ENCODE measurements at regions not wholly inside any gene's neighbourhood (a gene's known extent, or its start where the extent isn't known, plus 50 kb on each side); places are given as distances from the start of the nearest gene placed in this dataset.

DNA sequence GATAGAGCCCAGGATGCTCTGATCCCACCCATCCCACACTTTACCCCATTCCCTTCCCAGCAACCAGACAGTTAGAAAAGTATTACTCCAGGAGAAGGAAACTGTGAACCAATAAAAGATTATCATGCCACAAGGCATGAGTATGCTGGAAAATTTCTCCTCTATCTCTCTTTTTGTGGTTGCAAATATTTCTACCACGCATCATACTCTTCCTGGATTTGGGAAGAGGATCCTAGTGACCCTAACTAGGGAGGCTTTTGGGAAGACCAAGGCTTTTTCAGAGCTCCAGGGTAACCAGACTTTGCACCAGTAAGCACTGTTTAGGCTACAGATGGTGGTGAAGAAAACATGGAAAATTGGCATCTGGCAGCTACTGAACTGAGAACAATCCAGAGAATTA, 257.6 kb upstream of the CLNK start:
- DNase-seq (ENCODE audit: low read depth): no peak
- no peak overlapping the region for H3K4me3 ChIP-seq (ENCODE audit: low read depth, low read length)
- TF ChIP-seq, protein P1, sequence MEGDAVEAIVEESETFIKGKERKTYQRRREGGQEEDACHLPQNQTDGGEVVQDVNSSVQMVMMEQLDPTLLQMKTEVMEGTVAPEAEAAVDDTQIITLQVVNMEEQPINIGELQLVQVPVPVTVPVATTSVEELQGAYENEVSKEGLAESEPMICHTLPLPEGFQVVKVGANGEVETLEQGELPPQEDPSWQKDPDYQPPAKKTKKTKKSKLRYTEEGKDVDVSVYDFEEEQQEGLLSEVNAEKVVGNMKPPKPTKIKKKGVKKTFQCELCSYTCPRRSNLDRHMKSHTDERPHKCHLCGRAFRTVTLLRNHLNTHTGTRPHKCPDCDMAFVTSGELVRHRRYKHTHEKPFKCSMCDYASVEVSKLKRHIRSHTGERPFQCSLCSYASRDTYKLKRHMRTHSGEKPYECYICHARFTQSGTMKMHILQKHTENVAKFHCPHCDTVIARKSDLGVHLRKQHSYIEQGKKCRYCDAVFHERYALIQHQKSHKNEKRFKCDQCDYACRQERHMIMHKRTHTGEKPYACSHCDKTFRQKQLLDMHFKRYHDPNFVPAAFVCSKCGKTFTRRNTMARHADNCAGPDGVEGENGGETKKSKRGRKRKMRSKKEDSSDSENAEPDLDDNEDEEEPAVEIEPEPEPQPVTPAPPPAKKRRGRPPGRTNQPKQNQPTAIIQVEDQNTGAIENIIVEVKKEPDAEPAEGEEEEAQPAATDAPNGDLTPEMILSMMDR (IDR thresholded peaks at IDR 0.05; ENCODE audit: insufficient read depth, low read depth, low read length, missing control alignments): no peak

DNA sequence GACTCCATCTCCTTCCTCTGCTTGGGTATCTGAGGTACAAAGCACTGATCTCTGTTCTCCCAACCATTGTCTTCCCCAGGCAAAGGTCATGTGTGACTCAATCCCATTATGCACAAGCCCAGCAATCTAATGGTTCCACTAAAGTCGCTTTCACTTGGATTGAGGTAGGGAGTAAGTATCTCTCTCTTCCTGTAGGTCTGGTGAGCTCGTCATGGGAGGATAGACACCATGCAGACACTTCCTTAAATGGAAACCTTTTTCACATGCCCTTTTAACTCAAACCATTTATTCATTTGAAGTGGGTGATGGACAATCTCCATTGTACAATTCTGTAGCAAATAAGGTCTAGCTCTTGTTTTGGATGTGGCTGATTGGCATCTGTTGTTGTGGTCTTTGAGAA, 245.2 kb upstream of the CLNK start:
- TF ChIP-seq, protein P1 (IDR thresholded peaks at IDR 0.05; ENCODE audit: insufficient read depth, low read depth, low read length, missing control alignments): no peak
- no peak overlapping the region for H3K4me3 ChIP-seq (ENCODE audit: low read depth, low read length)
- DNase-seq (ENCODE audit: low read depth): no peak

DNA sequence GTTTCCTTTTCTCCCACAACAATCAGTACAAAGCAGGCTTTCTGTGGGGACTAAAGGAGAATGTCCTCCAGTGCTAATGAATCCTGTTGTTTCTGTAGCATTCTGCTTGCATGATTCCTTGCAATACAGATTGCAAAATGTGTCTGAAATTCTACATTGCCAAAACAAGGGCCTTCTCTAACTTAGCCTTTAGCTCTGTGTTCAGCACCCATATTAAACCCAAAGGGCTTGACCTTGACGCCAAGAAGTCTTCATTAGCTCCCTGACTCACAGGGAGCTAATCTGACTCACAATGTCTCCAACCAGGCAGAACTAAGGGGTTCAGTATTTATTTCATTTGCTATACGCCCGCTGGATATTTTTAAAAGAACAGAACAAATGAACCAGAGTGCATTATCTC, 241.4 kb upstream of the CLNK start:
- no peak for DNase-seq (ENCODE audit: low read depth)
- TF ChIP-seq, protein P1 (IDR thresholded peaks at IDR 0.05; ENCODE audit: insufficient read depth, low read depth, low read length, missing control alignments): no peak
- no peak overlapping the region for H3K4me3 ChIP-seq (ENCODE audit: low read depth, low read length)

DNA sequence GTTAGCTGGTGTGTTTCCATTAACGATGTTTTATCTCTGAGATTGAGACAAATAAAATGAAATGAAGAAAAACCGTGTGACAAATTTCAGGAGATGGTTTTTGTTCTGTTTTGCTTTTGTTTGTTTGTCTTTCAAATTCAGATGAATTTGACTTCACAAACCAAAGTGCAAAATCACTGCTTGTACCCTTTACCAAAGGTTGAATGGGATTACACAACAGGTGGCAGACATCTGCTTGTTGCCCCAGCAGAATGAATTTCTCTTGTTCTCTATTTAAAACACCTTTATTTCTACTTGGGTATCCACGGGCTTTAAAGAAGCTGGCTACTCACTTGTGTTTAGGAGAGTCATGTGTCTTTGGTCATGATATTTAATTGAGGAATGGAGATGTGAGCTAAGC, 239.7 kb upstream of the CLNK start:
- TF ChIP-seq, protein P1 (IDR thresholded peaks at IDR 0.05; ENCODE audit: insufficient read depth, low read depth, low read length, missing control alignments): no peak
- no peak overlapping the region for H3K4me3 ChIP-seq (ENCODE audit: low read depth, low read length)
- DNase-seq (ENCODE audit: low read depth): no peak

DNA sequence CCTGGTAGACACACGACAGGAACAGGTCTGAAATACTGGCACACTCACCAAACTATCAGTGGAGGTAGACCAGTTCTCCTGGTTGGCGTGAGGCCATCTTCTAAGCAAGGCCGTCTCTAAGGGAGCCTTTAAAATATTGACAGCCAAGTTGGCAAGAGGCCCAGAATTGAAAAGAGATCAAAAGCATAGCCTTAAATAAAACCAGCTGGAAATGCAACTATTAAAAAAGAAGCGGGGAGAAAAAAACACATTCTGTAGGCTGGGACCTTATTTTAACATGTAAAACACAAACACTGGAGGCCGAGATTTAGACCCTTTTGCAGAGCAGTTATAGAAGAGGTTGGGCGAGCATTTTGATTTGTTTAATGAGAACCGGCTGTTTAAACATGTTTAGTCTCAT, 233.0 kb upstream of the CLNK start:
- no peak overlapping the region for H3K4me3 ChIP-seq (ENCODE audit: low read depth, low read length)
- no peak for DNase-seq (ENCODE audit: low read depth)
- TF ChIP-seq, protein P1 (IDR thresholded peaks at IDR 0.05; ENCODE audit: insufficient read depth, low read depth, low read length, missing control alignments): no peak

DNA sequence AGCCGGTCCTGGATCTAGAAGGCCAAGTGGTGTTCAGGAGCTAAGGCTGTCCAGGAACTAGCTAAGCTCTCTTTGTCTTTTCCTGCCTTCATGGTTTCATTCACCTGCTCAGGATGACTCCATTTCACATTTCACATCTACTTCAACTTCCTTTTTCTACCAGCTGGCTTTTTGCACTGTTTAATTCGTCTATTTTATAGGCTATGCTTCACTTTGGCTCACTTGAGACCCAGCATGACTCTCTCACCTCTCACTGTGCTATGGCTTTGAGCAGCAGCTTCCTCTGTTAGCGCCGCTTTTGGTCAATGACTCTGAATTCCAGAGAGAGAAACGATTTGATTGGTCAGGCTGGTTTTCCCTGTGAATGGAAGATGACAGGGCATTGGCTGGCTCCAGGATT, 213.5 kb upstream of the CLNK start:
- no peak overlapping the region for H3K4me3 ChIP-seq (ENCODE audit: low read depth, low read length)
- no peak for DNase-seq (ENCODE audit: low read depth)
- TF ChIP-seq, protein P1 (IDR thresholded peaks at IDR 0.05; ENCODE audit: insufficient read depth, low read depth, low read length, missing control alignments): no peak

DNA sequence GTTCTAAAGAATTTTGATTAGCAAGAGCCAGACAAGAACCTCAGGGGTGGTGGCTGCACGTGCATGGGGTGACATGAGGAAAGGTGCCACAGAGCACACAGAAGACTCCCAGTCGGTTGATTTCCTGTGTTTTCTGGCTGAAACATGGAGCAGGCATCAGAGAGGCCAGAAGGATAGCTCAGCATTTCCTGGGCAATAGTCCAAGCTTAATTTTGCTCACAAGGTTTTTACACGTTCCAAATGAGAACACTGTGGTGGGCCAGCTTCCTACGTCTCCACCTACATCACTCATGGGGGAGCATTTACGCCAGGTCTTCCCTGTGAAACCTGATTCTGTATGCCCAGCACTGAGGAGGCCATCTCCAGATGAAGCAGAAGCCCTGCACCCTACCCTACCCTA, 212.5 kb upstream of the CLNK start:
- H3K4me3 ChIP-seq (ENCODE audit: low read depth, low read length): no peak overlapping the region
- no peak for DNase-seq (ENCODE audit: low read depth)
- TF ChIP-seq, protein P1 (IDR thresholded peaks at IDR 0.05; ENCODE audit: insufficient read depth, low read depth, low read length, missing control alignments): no peak

Data from GM12865 (cell line).